Gastrocnemius medialis (tissue), 4 donors: ENCODE measurements at regions not wholly inside any gene's neighbourhood (a gene's known extent, or its start where the extent isn't known, plus 50 kb on each side); places are given as distances from the start of the nearest gene placed in this dataset.

Experiments
- CTCF ChIP-seq, 5 experiments: fragments of 450-650 bp in 3 of 5; fragments of 200-600 bp in 2 of 5; sonication (generic) in 2 of 5; IDR thresholded peaks in 4 of 5; conservative IDR thresholded peaks in 1 of 5; 1 replicate in 4 of 5; 2 replicates in 1 of 5; pipeline ENCODE4 v1.5.1; 2016 to 2019; ENCODE audit warnings: antibody characterized with exemption in 5 of 5, mild to moderate bottlenecking in 3 of 5, moderate library complexity in 3 of 5
- POLR2A ChIP-seq, 2 donors: fragments of 450-650 bp; IDR thresholded peaks; one replicate each; pipeline ENCODE4 v1.6.1; 2017; ENCODE audit warnings: antibody characterized with exemption in 2 of 2, mild to moderate bottlenecking in 2 of 2, moderate library complexity in 2 of 2

- TF ChIP-seq POLR2A (IDR thresholded peaks at IDR 0.05) (no peak), CTCF (IDR thresholded peaks at IDR 0.05 in 4 of 5, conservative IDR thresholded peaks at IDR 0.05 in 1 of 5) (no peak)
These were observed 92.3 kb upstream of the BAIAP2L1 start for GRCh38 chr7:98493030-98493778.
